CD4-positive, alpha-beta T cell (primary cell): ENCODE measurements at regions not wholly inside any gene's neighbourhood (a gene's known extent, or its start where the extent isn't known, plus 50 kb on each side); places are given as distances from the start of the nearest gene placed in this dataset.

Source experiments
- ATAC-seq: fragments of 200-7000 bp; cut with Tn5 transposase; one replicate; pipeline ENCODE4 v1.10.0; 2022; ENCODE audit warnings: mild to moderate bottlenecking; ENCODE audit not compliant: poor library complexity
- CTCF ChIA-PET: fragments of 350-600 bp; sonication (Branson Sonifier 250); formaldehyde crosslinking; loops from one replicate; lab custom pipeline; 2021; ENCODE audit warnings: antibody characterized with exemption, inconsistent platforms; lab: Charles Lee
- POLR2A ChIA-PET: fragments of 350-600 bp; sonication (Branson Sonifier 250); formaldehyde crosslinking; loops from one replicate; lab custom pipeline; 2021; ENCODE audit warnings: antibody characterized with exemption, inconsistent platforms; lab: Charles Lee
- DNase-seq, 14 experiments: peaks; one replicate each; pipeline ENCODE4 v3.0.0-alpha.2; 2013 to 2020; ENCODE audit warnings: mixed read lengths in 2 of 14
- H3K27ac ChIP-seq, 2 donors: one replicate each; pipeline versions ENCODE4 v1.5.1 to v1.7.0; 2013; ENCODE audit warnings: low read length in 2 of 2, low read depth in 1 of 2, mild to moderate bottlenecking in 1 of 2
- H3K27me3 ChIP-seq, 2 experiments: 1 replicate in 1 of 2; 2 replicates in 1 of 2; pipeline versions ENCODE4 v1.6.1 to v1.7.0; 2013; ENCODE audit warnings: low read length in 2 of 2, control low read depth in 1 of 2, mild to moderate bottlenecking in 1 of 2, moderate library complexity in 1 of 2; ENCODE audit not compliant: insufficient read depth in 2 of 2, control insufficient read depth in 1 of 2
- H3K36me3 ChIP-seq: one replicate; pipeline ENCODE4 v1.6.1; 2013; ENCODE audit warnings: low read length, control low read depth; ENCODE audit not compliant: insufficient read depth
- H3K4me1 ChIP-seq: one replicate; pipeline ENCODE4 v1.6.1; 2013; ENCODE audit warnings: low read length, control low read depth; ENCODE audit not compliant: insufficient read depth
- H3K4me3 ChIP-seq: one replicate; pipeline ENCODE4 v1.5.1; 2013; ENCODE audit warnings: mild to moderate bottlenecking, low read length, moderate library complexity
- H3K9me3 ChIP-seq, 2 experiments: 1 replicate in 1 of 2; 2 replicates in 1 of 2; pipeline versions ENCODE4 v1.6.1 to v1.7.0; 2013; ENCODE audit warnings: low read length in 2 of 2, mild to moderate bottlenecking in 2 of 2, control low read depth in 1 of 2, moderate library complexity in 1 of 2; ENCODE audit not compliant: control insufficient read depth in 1 of 2, insufficient read depth in 1 of 2
- H3K27ac Mint-ChIP-seq: one replicate; pipeline ENCODE4 v1.8.0; 2020; ENCODE audit warnings: mixed read lengths
- H3K27me3 Mint-ChIP-seq: one replicate; pipeline ENCODE4 v1.8.0; 2021; ENCODE audit warnings: mixed read lengths
- H3K36me3 Mint-ChIP-seq: one replicate; pipeline ENCODE4 v1.8.0; 2021; ENCODE audit warnings: low read depth, mixed read lengths
- H3K4me1 Mint-ChIP-seq: one replicate; pipeline ENCODE4 v1.8.0; 2021; ENCODE audit warnings: low read depth, mixed read lengths
- H3K4me3 Mint-ChIP-seq: one replicate; pipeline ENCODE4 v1.8.0; 2020; ENCODE audit warnings: mild to moderate bottlenecking, mixed read lengths
- H3K9me3 Mint-ChIP-seq: one replicate; pipeline ENCODE4 v1.8.0; 2020; ENCODE audit warnings: mixed read lengths
- CTCF ChIP-seq: fragments of 200-600 bp; IDR thresholded peaks from one replicate; pipeline ENCODE4 v1.8.0; 2022; ENCODE audit warnings: antibody characterized with exemption, mild to moderate bottlenecking
- intact Hi-C, 2 experiments: fragments of 100-400 bp; cut with DNase I in 1 of 2; cut with micrococcal nuclease in 1 of 2; formaldehyde crosslinking; loops; one replicate each; pipeline versions ENCODE4 v1.15.1 to v1.9.0; 2023 to 2025; cut with DNase I, micrococcal nuclease

GRCh38 chr12:127106697-127107096 is 1160.3 kb upstream of the TMEM132C start:
- ChIA-PET CTCF (no interaction called here), POLR2A (no interaction called here)
- Mint-ChIP-seq H3K36me3 (no peaks in the 10 kb centered on the region), H3K27me3 (peaks cover 26% of the 10 kb centered on the region), H3K4me3 (no peak overlapping the region), H3K4me1 (no peaks in the 10 kb centered on the region), H3K27ac (no peak overlapping the region), H3K9me3 (no peaks in the 10 kb centered on the region)
- Histone ChIP-seq H3K4me3 (no peak overlapping the region), H3K4me1 (no peaks in the 10 kb centered on the region), H3K27me3 (no peaks in the 10 kb centered on the region), H3K9me3 (no peaks in the 10 kb centered on the region), H3K27ac (no peak overlapping the region), H3K36me3 (no peaks in the 10 kb centered on the region)
- no peak for ATAC-seq
- no peak for DNase-seq
- intact Hi-C loops: loop anchor here (10.0 kb wide), 2 partner anchors 568 to 578 kb away; no protein-coding TSS in a partner anchor
- no peak for TF ChIP-seq CTCF

- no peaks in the 10 kb centered on the region for H3K9me3 ChIP-seq
- peaks cover 26% of the 10 kb centered on the region for H3K27me3 Mint-ChIP-seq
- H3K4me3 Mint-ChIP-seq: no peak overlapping the region
- H3K4me1 Mint-ChIP-seq: no peaks in the 10 kb centered on the region
- ChIA-PET CTCF (no interaction called here), POLR2A (no interaction called here)
- H3K9me3 Mint-ChIP-seq: no peaks in the 10 kb centered on the region
- H3K36me3 ChIP-seq: no peaks in the 10 kb centered on the region
- no peaks in the 10 kb centered on the region for H3K36me3 Mint-ChIP-seq
- no peak for DNase-seq
- no peak for TF ChIP-seq CTCF
- no peak for ATAC-seq
- H3K27ac ChIP-seq: no peak overlapping the region
- no peak overlapping the region for H3K4me3 ChIP-seq
- no peaks in the 10 kb centered on the region for H3K27me3 ChIP-seq
- H3K4me1 ChIP-seq: no peaks in the 10 kb centered on the region
- intact Hi-C loops: loop anchor here (1.0 to 10.0 kb wide), 4 partner anchors 186 to 577 kb away; no protein-coding TSS in a partner anchor
- H3K27ac Mint-ChIP-seq: no peak overlapping the region
Observed at GRCh38 chr12:127107744-127108143, 1159.2 kb upstream of the TMEM132C start.

GRCh38 chr12:127108360-127109215 is 1158.4 kb upstream of the TMEM132C start:
- H3K9me3 Mint-ChIP-seq: no peaks in the 10 kb centered on the region
- DNase-seq (peak in 12 of 14 experiments; percentile 12 to 50 (median 26)), ATAC-seq (no peak)
- H3K27me3 ChIP-seq: no peaks in the 10 kb centered on the region
- H3K27me3 Mint-ChIP-seq: peaks cover 33% of the 10 kb centered on the region
- H3K4me1 ChIP-seq: no peaks in the 10 kb centered on the region
- TF ChIP-seq CTCF: peak; percentile 59
- no peak overlapping the region for H3K4me3 ChIP-seq
- no peaks in the 10 kb centered on the region for H3K36me3 Mint-ChIP-seq
- CTCF ChIA-PET: no interaction called here
- no peaks in the 10 kb centered on the region for H3K36me3 ChIP-seq
- POLR2A ChIA-PET: no interaction called here
- H3K4me1 Mint-ChIP-seq: no peaks in the 10 kb centered on the region
- intact Hi-C loops: loop anchor here (1.0 to 10.0 kb wide), 4 partner anchors 185 to 576 kb away; no protein-coding TSS in a partner anchor
- no peak overlapping the region for H3K4me3 Mint-ChIP-seq
- no peaks in the 10 kb centered on the region for H3K9me3 ChIP-seq
- H3K27ac ChIP-seq: no peak overlapping the region
- H3K27ac Mint-ChIP-seq: no peak overlapping the region
